Stimulated activated naive CD8-positive, alpha-beta T cell treated with anti-CD3 and anti-CD28 coated beads, Interleukin-15, Interleukin-2, amounts not matched to agents 100 ng/mL and 50 ng/mL, for 24 hours (primary cell): ENCODE measurements at regions not wholly inside any gene's neighbourhood (a gene's known extent, or its start where the extent isn't known, plus 50 kb on each side); places are given as distances from the start of the nearest gene placed in this dataset.

Experiments
- H3K27ac Mint-ChIP-seq: one replicate; pipeline ENCODE4 v1.8.0; 2021; ENCODE audit warnings: mild to moderate bottlenecking, mixed read lengths
- H3K27me3 Mint-ChIP-seq: one replicate; pipeline ENCODE4 v1.8.0; 2021; ENCODE audit warnings: mixed read lengths
- H3K36me3 Mint-ChIP-seq: one replicate; pipeline ENCODE4 v1.8.0; 2021; ENCODE audit warnings: low read depth, mixed read lengths
- H3K4me1 Mint-ChIP-seq: one replicate; pipeline ENCODE4 v1.8.0; 2021; ENCODE audit warnings: low read depth, mixed read lengths
- H3K4me3 Mint-ChIP-seq: one replicate; pipeline ENCODE4 v1.8.0; 2021; ENCODE audit warnings: mild to moderate bottlenecking, mixed read lengths
- H3K9me3 Mint-ChIP-seq: one replicate; pipeline ENCODE4 v1.8.0; 2021; ENCODE audit warnings: mixed read lengths

- no peak overlapping the region for H3K4me3 Mint-ChIP-seq
- no peaks in the 10 kb centered on the region for H3K9me3 Mint-ChIP-seq
- H3K27ac Mint-ChIP-seq, result no peak overlapping the region
- no peaks in the 10 kb centered on the region for H3K27me3 Mint-ChIP-seq
- no peaks in the 10 kb centered on the region for H3K4me1 Mint-ChIP-seq
- no peaks in the 10 kb centered on the region for H3K36me3 Mint-ChIP-seq
Measured at GRCh38 chr4:181676546-181676945, 566.7 kb upstream of the TENM3 start.

- H3K4me3 Mint-ChIP-seq, result no peak overlapping the region
- H3K36me3 Mint-ChIP-seq, result no peaks in the 10 kb centered on the region
- peaks cover under 1% of the 10 kb centered on the region for H3K9me3 Mint-ChIP-seq
- H3K27me3 Mint-ChIP-seq, result no peaks in the 10 kb centered on the region
- no peak overlapping the region for H3K27ac Mint-ChIP-seq
- no peaks in the 10 kb centered on the region for H3K4me1 Mint-ChIP-seq
Measured at GRCh38 chr4:181677201-181677600, 566.0 kb upstream of the TENM3 start.

- Mint-ChIP-seq H3K27me3 (no peaks in the 10 kb centered on the region), H3K36me3 (no peaks in the 10 kb centered on the region), H3K4me3 (no peak overlapping the region), H3K4me1 (no peaks in the 10 kb centered on the region), H3K9me3 (peaks cover 4% of the 10 kb centered on the region), H3K27ac (no peak overlapping the region)
Measured at GRCh38 chr4:181677621-181678020, 565.6 kb upstream of the TENM3 start.

GRCh38 chr4:181679754-181680153 is 563.4 kb upstream of the TENM3 start:
- no peaks in the 10 kb centered on the region for H3K27me3 Mint-ChIP-seq

GRCh38 chr4:181682367-181683047 is 560.7 kb upstream of the TENM3 start:
- Mint-ChIP-seq H3K36me3 (no peaks in the 10 kb centered on the region), H3K4me3 (no peak overlapping the region), H3K9me3 (peaks cover 4% of the 10 kb centered on the region)

More at GRCh38 chr4:181679754-181680153, 563.4 kb upstream of the TENM3 start:
- Mint-ChIP-seq H3K4me3 (no peak overlapping the region), H3K4me1 (no peaks in the 10 kb centered on the region), H3K36me3 (no peaks in the 10 kb centered on the region), H3K9me3 (peaks cover 4% of the 10 kb centered on the region), H3K27ac (no peak overlapping the region)

GRCh38 chr4:181684310-181684709 is 558.9 kb upstream of the TENM3 start:
- Mint-ChIP-seq H3K9me3 (peaks cover 4% of the 10 kb centered on the region), H3K4me1 (no peaks in the 10 kb centered on the region), H3K27ac (no peak overlapping the region), H3K36me3 (no peaks in the 10 kb centered on the region), H3K27me3 (no peaks in the 10 kb centered on the region), H3K4me3 (no peak overlapping the region)

More at GRCh38 chr4:181682367-181683047, 560.7 kb upstream of the TENM3 start:
- no peaks in the 10 kb centered on the region for H3K4me1 Mint-ChIP-seq
- H3K27ac Mint-ChIP-seq, result no peak overlapping the region
- H3K27me3 Mint-ChIP-seq, result no peaks in the 10 kb centered on the region

GRCh38 chr4:181685461-181685860 is 557.7 kb upstream of the TENM3 start:
- Mint-ChIP-seq H3K4me1 (no peaks in the 10 kb centered on the region), H3K27me3 (no peaks in the 10 kb centered on the region), H3K36me3 (no peaks in the 10 kb centered on the region), H3K27ac (no peak overlapping the region), H3K4me3 (no peak overlapping the region), H3K9me3 (peaks cover 4% of the 10 kb centered on the region)

- Mint-ChIP-seq H3K4me3 (no peak overlapping the region), H3K36me3 (no peaks in the 10 kb centered on the region), H3K27ac (no peak overlapping the region), H3K4me1 (no peaks in the 10 kb centered on the region), H3K9me3 (peaks cover 4% of the 10 kb centered on the region), H3K27me3 (no peaks in the 10 kb centered on the region)
Measured at GRCh38 chr4:181685911-181686310, 557.3 kb upstream of the TENM3 start.

GRCh38 chr4:181687116-181687515 is 556.1 kb upstream of the TENM3 start:
- H3K27me3 Mint-ChIP-seq, result no peaks in the 10 kb centered on the region
- peaks cover 4% of the 10 kb centered on the region for H3K9me3 Mint-ChIP-seq
- no peak overlapping the region for H3K27ac Mint-ChIP-seq
- H3K4me3 Mint-ChIP-seq, result no peak overlapping the region
- no peaks in the 10 kb centered on the region for H3K36me3 Mint-ChIP-seq
- H3K4me1 Mint-ChIP-seq, result no peaks in the 10 kb centered on the region

GRCh38 chr4:181688432-181688831 is 554.8 kb upstream of the TENM3 start:
- H3K27me3 Mint-ChIP-seq, result no peaks in the 10 kb centered on the region
- no peaks in the 10 kb centered on the region for H3K4me1 Mint-ChIP-seq
- H3K36me3 Mint-ChIP-seq, result no peaks in the 10 kb centered on the region
- no peaks in the 10 kb centered on the region for H3K9me3 Mint-ChIP-seq
- H3K27ac Mint-ChIP-seq, result no peak overlapping the region
- H3K4me3 Mint-ChIP-seq, result no peak overlapping the region

- no peak overlapping the region for H3K27ac Mint-ChIP-seq
- no peaks in the 10 kb centered on the region for H3K27me3 Mint-ChIP-seq
- no peaks in the 10 kb centered on the region for H3K36me3 Mint-ChIP-seq
- H3K9me3 Mint-ChIP-seq, result no peaks in the 10 kb centered on the region
- no peaks in the 10 kb centered on the region for H3K4me1 Mint-ChIP-seq
- no peak overlapping the region for H3K4me3 Mint-ChIP-seq
Measured at GRCh38 chr4:181688872-181689271, 554.3 kb upstream of the TENM3 start.

GRCh38 chr4:181690498-181690897 is 552.7 kb upstream of the TENM3 start:
- H3K4me3 Mint-ChIP-seq, result no peak overlapping the region

GRCh38 chr4:181692965-181693364 is 550.2 kb upstream of the TENM3 start:
- H3K4me3 Mint-ChIP-seq, result no peak overlapping the region
- no peaks in the 10 kb centered on the region for H3K9me3 Mint-ChIP-seq
- no peak overlapping the region for H3K27ac Mint-ChIP-seq
- no peaks in the 10 kb centered on the region for H3K36me3 Mint-ChIP-seq
- no peaks in the 10 kb centered on the region for H3K4me1 Mint-ChIP-seq
- no peaks in the 10 kb centered on the region for H3K27me3 Mint-ChIP-seq

More at GRCh38 chr4:181690498-181690897, 552.7 kb upstream of the TENM3 start:
- no peak overlapping the region for H3K27ac Mint-ChIP-seq
- no peaks in the 10 kb centered on the region for H3K9me3 Mint-ChIP-seq
- H3K36me3 Mint-ChIP-seq, result no peaks in the 10 kb centered on the region
- H3K27me3 Mint-ChIP-seq, result no peaks in the 10 kb centered on the region
- no peaks in the 10 kb centered on the region for H3K4me1 Mint-ChIP-seq

GRCh38 chr4:181693517-181693916 is 549.7 kb upstream of the TENM3 start:
- H3K27me3 Mint-ChIP-seq, result no peaks in the 10 kb centered on the region
- no peaks in the 10 kb centered on the region for H3K9me3 Mint-ChIP-seq
- no peak overlapping the region for H3K27ac Mint-ChIP-seq
- H3K36me3 Mint-ChIP-seq, result no peaks in the 10 kb centered on the region
- no peak overlapping the region for H3K4me3 Mint-ChIP-seq
- no peaks in the 10 kb centered on the region for H3K4me1 Mint-ChIP-seq

GRCh38 chr4:181698221-181698620 is 545.0 kb upstream of the TENM3 start:
- Mint-ChIP-seq H3K4me3 (no peak overlapping the region), H3K27ac (no peak overlapping the region), H3K27me3 (no peaks in the 10 kb centered on the region), H3K36me3 (no peaks in the 10 kb centered on the region), H3K9me3 (no peaks in the 10 kb centered on the region), H3K4me1 (no peaks in the 10 kb centered on the region)

GRCh38 chr4:181701214-181701613 is 542.0 kb upstream of the TENM3 start:
- Mint-ChIP-seq H3K36me3 (no peaks in the 10 kb centered on the region), H3K9me3 (no peaks in the 10 kb centered on the region), H3K4me3 (no peak overlapping the region), H3K27me3 (no peaks in the 10 kb centered on the region), H3K4me1 (no peaks in the 10 kb centered on the region), H3K27ac (no peak overlapping the region)
